HepG2 (cell line): ENCODE measurements at regions not wholly inside any gene's neighbourhood (a gene's known extent, or its start where the extent isn't known, plus 50 kb on each side); places are given as distances from the start of the nearest gene placed in this dataset.

Source experiments
- ATAC-seq: fragments of 200-7000 bp; cut with Tn5 transposase; 3 replicates; pipeline ENCODE4 v1.9.1; 2020; ENCODE audit warnings: mild to moderate bottlenecking, moderate library complexity
- BruUV-seq: library from RNA; stranded (reverse); fragments of 400-500 nt; replicated peaks from 2 replicates; lab custom pipeline; 2021; lab: Mats Ljungman, UMichigan
- CTCF ChIA-PET: fragments of 300-600 bp; formaldehyde crosslinking; extraction: SDS; loops from one replicate; lab custom pipeline; 2021; ENCODE audit warnings: low total read pairs, inconsistent platforms, low intra/inter-chr PET ratio; lab: Yijun Ruan, JAX
- POLR2A ChIA-PET: fragments of 350-600 bp; sonication (Branson Sonifier 250); formaldehyde crosslinking; loops from one replicate; lab custom pipeline; 2020; ENCODE audit warnings: antibody characterized with exemption, inconsistent platforms; lab: Yijun Ruan, JAX
- DNase-seq: peaks from one replicate; pipeline ENCODE4 v3.0.0-alpha.2; 2015; ENCODE audit warnings: low spot score
- FAIRE-seq: peaks from 3 replicates; lab custom pipeline; 2011; peaks lifted over from hg19 to GRCh38; lab: Jason Lieb, UNC
- H2AFZ ChIP-seq: one replicate; pipeline ENCODE4 v1.6.1; 2011; ENCODE audit warnings: low read length, inconsistent platforms
- H3K27ac ChIP-seq: fragments of 300-600 bp; 3 replicates; pipeline ENCODE4 v1.8.0; 2011; ENCODE audit warnings: mixed run types, mild to moderate bottlenecking, mixed read lengths, low read length, inconsistent platforms; ENCODE audit not compliant: insufficient read depth; ENCODE audit errors: extremely low read length
- H3K27me3 ChIP-seq, 2 experiments: fragments of 200-600 bp in 1 of 2; 2 replicates in 1 of 2; 3 replicates in 1 of 2; pipeline versions ENCODE4 v1.6.0 to v1.8.0; 2011; ENCODE audit warnings: low read length in 2 of 2, mild to moderate bottlenecking in 2 of 2, moderate library complexity in 2 of 2, inconsistent platforms in 1 of 2; ENCODE audit not compliant: insufficient read depth in 2 of 2, control insufficient read depth in 1 of 2
- H3K36me3 ChIP-seq, 2 experiments: fragments of 200-600 bp in 1 of 2; replicated peaks in 1 of 2; 2 replicates in 1 of 2; 3 replicates in 1 of 2; pipeline versions ENCODE4 v1.5.1 to v1.8.0; 2011; ENCODE audit warnings: low read length in 2 of 2, inconsistent platforms in 1 of 2; ENCODE audit not compliant: insufficient read depth in 2 of 2, control insufficient read depth in 1 of 2
- H3K4me1 ChIP-seq: 2 replicates; pipeline ENCODE4 v1.5.1; 2012; ENCODE audit warnings: low read length, inconsistent platforms; ENCODE audit not compliant: insufficient read depth
- H3K4me2 ChIP-seq: 2 replicates; pipeline ENCODE4 v1.6.0; 2011; ENCODE audit warnings: low read depth, low read length, inconsistent platforms
- H3K4me3 ChIP-seq, 3 experiments: fragments of 200-600 bp in 1 of 3; sonication (generic), shearing (Covaris generic) in 1 of 3; replicated peaks in 1 of 3; 2 replicates each; pipeline ENCODE4 v1.5.1; 2011 to 2016; ENCODE audit warnings: low read length in 3 of 3, inconsistent platforms in 2 of 3, low read depth in 2 of 3, mild to moderate bottlenecking in 2 of 3, control low read depth in 1 of 3, mixed read lengths in 1 of 3; ENCODE audit not compliant: insufficient read depth in 1 of 3
- H3K79me2 ChIP-seq: one replicate; pipeline ENCODE4 v1.6.1; 2011; ENCODE audit warnings: low read length, inconsistent platforms; ENCODE audit not compliant: insufficient read depth
- H3K9ac ChIP-seq: 2 replicates; pipeline ENCODE4 v1.6.0; 2011; ENCODE audit warnings: mild to moderate bottlenecking, low read depth, low read length, inconsistent platforms; ENCODE audit not compliant: insufficient read depth
- H3K9me3 ChIP-seq: 2 replicates; pipeline ENCODE4 v1.5.1; 2012; ENCODE audit warnings: mild to moderate bottlenecking, low read length
- H4K20me1 ChIP-seq: 2 replicates; pipeline ENCODE4 v1.6.0; 2011; ENCODE audit warnings: inconsistent platforms, mild to moderate bottlenecking, low read length, moderate library complexity; ENCODE audit not compliant: insufficient read depth
- FLYWCH1 ChIP-seq: sonication (generic); formaldehyde crosslinking; IDR thresholded peaks from 2 replicates; pipeline ENCODE4 v1.8.1; 2023; ENCODE audit warnings: mild to moderate bottlenecking, missing genetic modification reagents
- KDM1A ChIP-seq: IDR thresholded peaks from 2 replicates; pipeline ENCODE4 v1.6.1; 2016; ENCODE audit warnings: missing compliant biosample characterization
- REL ChIP-seq: sonication (generic); formaldehyde crosslinking; conservative IDR thresholded peaks from 2 replicates; pipeline ENCODE4 v1.8.0; 2022; ENCODE audit warnings: mild to moderate bottlenecking, missing genetic modification reagents, moderate library complexity
- ZFP37 ChIP-seq: sonication (generic); formaldehyde crosslinking; IDR thresholded peaks from 2 replicates; pipeline ENCODE4 v1.4.0; 2020; ENCODE audit warnings: missing genetic modification reagents, borderline replicate concordance
- ZNF556 ChIP-seq: sonication (generic); formaldehyde crosslinking; IDR thresholded peaks from 2 replicates; pipeline ENCODE4 v1.4.0; 2020; ENCODE audit warnings: mild to moderate bottlenecking, missing genetic modification reagents, borderline replicate concordance
- ZNF776 ChIP-seq: sonication (generic); formaldehyde crosslinking; IDR thresholded peaks from 2 replicates; pipeline ENCODE4 v1.4.0; 2020; ENCODE audit warnings: mild to moderate bottlenecking, missing genetic modification reagents
- ZNF781 ChIP-seq: sonication (generic); formaldehyde crosslinking; IDR thresholded peaks from 2 replicates; pipeline ENCODE4 v1.5.1; 2020; ENCODE audit warnings: borderline replicate concordance, mild to moderate bottlenecking, missing genetic modification reagents; ENCODE audit errors: not compliant biosample characterization
- WGBS: methylation state at CpG from one replicate; pipeline ENCODE4 v1.1.6; 2017; ENCODE audit warnings: low lambda C conversion rate; 5-methylcytosine and 5-hydroxymethylcytosine counted together
- in situ Hi-C: cut with HindIII; loops from 2 replicates; pipeline ENCODE4 v1.10.0; 2017; ENCODE audit warnings: low pct_unique_long_range_greater_than_20kb; ENCODE audit not compliant: extremely low pct_ligation_motif_present
- intact Hi-C: fragments of 100-400 bp; cut with micrococcal nuclease; formaldehyde crosslinking; loops from one replicate; pipeline ENCODE4 v1.10.0; 2022; ENCODE audit not compliant: unreplicated experiment
- TF ChIP-seq, protein P1 (sequence below): sonication (generic); formaldehyde crosslinking; IDR thresholded peaks from 2 replicates; pipeline ENCODE4 v1.5.1; 2020; ENCODE audit warnings: mild to moderate bottlenecking, moderate library complexity, missing genetic modification reagents
- TF ChIP-seq, protein P2 (sequence below): IDR thresholded peaks from 2 replicates; pipeline ENCODE4 v1.6.1; 2016; ENCODE audit warnings: low read depth, borderline replicate concordance
- TF ChIP-seq, protein P3 (sequence below): sonication (generic); formaldehyde crosslinking; IDR thresholded peaks from 2 replicates; pipeline ENCODE4 v1.4.0; 2020; ENCODE audit warnings: mild to moderate bottlenecking, missing genetic modification reagents

- DNase-seq (no peak), ATAC-seq (no peak), FAIRE-seq (no peak)
- in situ Hi-C loops = no loop called here
- 56% methylated on average over 5 of the region's 5 CpGs for WGBS
- TF ChIP-seq ZNF781 (CRISPR knock-in tag) (no peak), REL (CRISPR knock-in tag) (no peak), ZFP37 (CRISPR knock-in tag) (no peak), KDM1A (CRISPR knock-in tag) (no peak)
- TF ChIP-seq, protein P1, sequence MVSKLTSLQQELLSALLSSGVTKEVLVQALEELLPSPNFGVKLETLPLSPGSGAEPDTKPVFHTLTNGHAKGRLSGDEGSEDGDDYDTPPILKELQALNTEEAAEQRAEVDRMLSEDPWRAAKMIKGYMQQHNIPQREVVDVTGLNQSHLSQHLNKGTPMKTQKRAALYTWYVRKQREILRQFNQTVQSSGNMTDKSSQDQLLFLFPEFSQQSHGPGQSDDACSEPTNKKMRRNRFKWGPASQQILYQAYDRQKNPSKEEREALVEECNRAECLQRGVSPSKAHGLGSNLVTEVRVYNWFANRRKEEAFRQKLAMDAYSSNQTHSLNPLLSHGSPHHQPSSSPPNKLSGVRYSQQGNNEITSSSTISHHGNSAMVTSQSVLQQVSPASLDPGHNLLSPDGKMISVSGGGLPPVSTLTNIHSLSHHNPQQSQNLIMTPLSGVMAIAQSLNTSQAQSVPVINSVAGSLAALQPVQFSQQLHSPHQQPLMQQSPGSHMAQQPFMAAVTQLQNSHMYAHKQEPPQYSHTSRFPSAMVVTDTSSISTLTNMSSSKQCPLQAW (CRISPR knock-in tag) = no peak
- no peaks in the 10 kb centered on the region for H3K9me3 ChIP-seq
- ChIA-PET CTCF (no interaction called here), POLR2A (no interaction called here)
- H4K20me1 ChIP-seq = no peaks in the 10 kb centered on the region
- peaks cover 0 to 4% of the 10 kb centered on the region in 2 experiments; a peak in 1 of 5 replicates for H3K27me3 ChIP-seq
- intact Hi-C loops = no loop called here
- no peaks in the 10 kb centered on the region for H3K4me1 ChIP-seq
- H3K4me3 ChIP-seq = no peak overlapping the region
- H3K36me3 ChIP-seq = no peaks in the 10 kb centered on the region
- H3K27ac ChIP-seq = no peak overlapping the region
- BruUV-seq = no TSS peak
- H3K4me2 ChIP-seq = no peak overlapping the region
- H3K79me2 ChIP-seq = no peaks in the 10 kb centered on the region
- H2AFZ ChIP-seq = no peak overlapping the region
- no peak overlapping the region for H3K9ac ChIP-seq
These were observed 164.0 kb upstream of the DTNBP1 start for GRCh38 chr6:15826814-15827318.

DNA sequence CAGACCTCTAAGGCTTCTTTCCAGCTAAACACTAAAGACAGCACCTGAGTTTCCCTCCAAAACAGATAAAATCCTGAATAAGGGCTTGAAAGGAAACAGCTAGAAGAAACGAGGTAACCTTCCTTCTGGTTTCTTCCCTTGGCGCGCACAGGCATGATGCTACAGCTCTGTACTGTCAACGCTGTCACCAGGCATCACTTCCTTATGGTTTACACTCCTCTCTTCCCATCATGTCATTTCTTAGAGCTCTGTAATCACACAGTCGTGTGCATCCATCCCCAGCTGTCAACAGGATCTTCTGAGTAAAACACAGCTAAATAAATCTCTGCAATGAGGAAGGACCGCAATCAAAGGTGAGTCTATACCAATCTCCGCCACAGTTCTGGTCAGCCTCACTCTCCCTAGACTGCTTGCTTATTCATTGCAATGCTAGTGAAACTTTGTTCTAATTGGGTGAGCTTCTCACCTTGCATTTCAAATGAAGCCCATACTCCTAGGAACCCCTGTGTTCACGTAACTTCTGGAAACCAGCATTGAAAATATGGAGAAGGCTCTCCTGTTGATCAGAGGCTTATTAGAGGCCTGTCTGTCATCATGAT lies 162.6 kb upstream of the DTNBP1 start:
- H4K20me1 ChIP-seq = no peaks in the 10 kb centered on the region
- in situ Hi-C loops = no loop called here
- H3K9me3 ChIP-seq = no peaks in the 10 kb centered on the region
- TF ChIP-seq, protein P2, sequence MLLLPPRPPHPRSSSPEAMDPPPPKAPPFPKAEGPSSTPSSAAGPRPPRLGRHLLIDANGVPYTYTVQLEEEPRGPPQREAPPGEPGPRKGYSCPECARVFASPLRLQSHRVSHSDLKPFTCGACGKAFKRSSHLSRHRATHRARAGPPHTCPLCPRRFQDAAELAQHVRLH (CRISPR knock-in tag) = no peak
- TF ChIP-seq ZNF776 (CRISPR knock-in tag) (no peak), ZNF556 (no peak), FLYWCH1 (no peak)
- TF ChIP-seq, protein P3, sequence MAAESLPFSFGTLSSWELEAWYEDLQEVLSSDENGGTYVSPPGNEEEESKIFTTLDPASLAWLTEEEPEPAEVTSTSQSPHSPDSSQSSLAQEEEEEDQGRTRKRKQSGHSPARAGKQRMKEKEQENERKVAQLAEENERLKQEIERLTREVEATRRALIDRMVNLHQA (CRISPR knock-in tag) = no peak
- ATAC-seq = no peak
- POLR2A ChIA-PET = no interaction called here
- H3K27ac ChIP-seq = no peak overlapping the region
- no peak overlapping the region for H3K9ac ChIP-seq
- H2AFZ ChIP-seq = no peak overlapping the region
- H3K4me3 ChIP-seq = no peak overlapping the region
- H3K4me1 ChIP-seq = no peaks in the 10 kb centered on the region
- H3K36me3 ChIP-seq = no peaks in the 10 kb centered on the region
- H3K4me2 ChIP-seq = no peak overlapping the region
- intact Hi-C loops = no loop called here
- no peak for FAIRE-seq
- CTCF ChIA-PET = no interaction called here
- peaks cover 2 to 15% of the 10 kb centered on the region in 2 experiments; a peak in 2 of 5 replicates for H3K27me3 ChIP-seq
- BruUV-seq = no TSS peak
- no peak for DNase-seq
- WGBS = 54% methylated on average over 8 of the region's 8 CpGs
- H3K79me2 ChIP-seq = no peaks in the 10 kb centered on the region
